ENCODE measurements at regions not wholly inside any gene's neighbourhood (a gene's known extent, or its start where the extent isn't known, plus 50 kb on each side); places are given as distances from the start of the nearest gene placed in this dataset.

GRCh38 chr4:57219431-57219830 is 109.2 kb upstream of the IGFBP7 start:
- in situ Hi-C loops (cut with HindIII; ENCODE audit: low sequenced_read_pairs), result no loop called here
- no peak for DNase-seq (ENCODE audit: low read depth, low spot score)
- no peak for TF ChIP-seq CTCF (IDR thresholded peaks at IDR 0.05; ENCODE audit: low read depth, low read length)
- H3K4me3 ChIP-seq (ENCODE audit: low read depth, low read length), result no peak overlapping the region

- no peak overlapping the region for H3K4me3 ChIP-seq (ENCODE audit: low read depth, low read length)
- TF ChIP-seq CTCF (IDR thresholded peaks at IDR 0.05; ENCODE audit: low read depth, low read length), result no peak
- DNase-seq (ENCODE audit: low read depth, low spot score), result no peak
- in situ Hi-C loops (cut with HindIII; ENCODE audit: low sequenced_read_pairs), result no loop called here
Measured at GRCh38 chr4:57214654-57215411, 104.6 kb upstream of the IGFBP7 start.

DNA sequence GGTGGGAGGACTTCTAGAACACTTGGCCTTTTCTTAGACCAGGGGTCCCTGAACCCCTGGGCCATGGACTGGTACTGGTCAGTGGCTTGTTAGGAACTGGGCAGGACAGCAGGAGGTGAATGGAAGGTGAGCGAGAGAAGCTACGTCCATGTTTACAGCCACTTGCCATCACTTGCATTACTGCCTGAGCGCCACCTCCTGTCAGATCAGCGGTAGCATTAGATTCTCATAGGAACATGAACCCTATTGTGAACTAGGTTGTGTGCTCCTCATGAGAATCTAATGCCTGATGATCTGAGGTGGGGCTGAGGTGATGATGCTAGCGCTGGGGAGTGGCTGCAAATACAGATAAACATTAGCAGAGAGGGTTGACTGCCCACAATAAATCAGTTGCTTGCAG is 100.9 kb upstream of the IGFBP7 start:
- no peak for DNase-seq (ENCODE audit: low read depth, low spot score)
- in situ Hi-C loops (cut with HindIII; ENCODE audit: low sequenced_read_pairs), result no loop called here
- H3K4me3 ChIP-seq (ENCODE audit: low read depth, low read length), result no peak overlapping the region
- no peak for TF ChIP-seq CTCF (IDR thresholded peaks at IDR 0.05; ENCODE audit: low read depth, low read length)

DNA sequence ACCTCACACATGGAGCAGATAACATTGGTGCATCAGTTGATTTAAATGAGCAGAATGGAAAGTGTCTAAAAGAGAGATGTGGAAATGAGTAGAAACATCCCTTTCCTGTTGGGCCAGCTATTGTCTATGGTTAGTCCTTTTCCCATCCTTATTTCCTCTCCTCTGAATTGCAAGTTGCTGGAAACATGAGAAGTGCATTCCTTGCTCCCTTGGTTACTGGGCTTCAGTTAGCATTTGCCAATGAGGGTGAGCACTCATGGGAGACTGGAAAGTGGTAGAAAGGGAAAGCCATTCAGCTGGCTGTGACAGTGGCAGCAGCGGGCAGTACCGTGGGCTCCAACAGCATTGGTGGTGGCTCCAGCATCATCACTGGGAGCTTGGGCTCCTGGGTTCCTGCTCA is 96.0 kb upstream of the IGFBP7 start:
- H3K4me3 ChIP-seq (ENCODE audit: low read depth, low read length), result no peak overlapping the region
- in situ Hi-C loops (cut with HindIII; ENCODE audit: low sequenced_read_pairs), result no loop called here
- no peak for TF ChIP-seq CTCF (IDR thresholded peaks at IDR 0.05; ENCODE audit: low read depth, low read length)
- no peak for DNase-seq (ENCODE audit: low read depth, low spot score)

DNA sequence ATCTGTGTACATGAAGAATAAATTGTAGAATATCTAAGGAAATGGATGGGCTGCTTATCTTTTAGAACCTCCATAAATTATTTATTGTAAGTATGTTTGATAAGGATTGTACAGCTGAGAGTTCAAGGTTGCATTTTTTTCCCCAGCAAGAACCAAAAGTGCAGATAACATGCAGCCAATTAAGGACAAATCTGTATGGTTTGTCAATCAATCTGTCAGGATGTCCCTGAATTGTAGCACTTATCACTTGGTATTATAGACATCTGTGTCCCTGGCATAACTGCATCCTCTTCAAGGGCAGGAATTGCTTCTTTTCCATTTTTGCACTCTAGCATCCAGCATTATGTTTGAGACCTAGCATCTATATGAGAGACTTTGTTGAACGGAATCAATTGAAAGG is 95.4 kb upstream of the IGFBP7 start:
- no peak for DNase-seq (ENCODE audit: low read depth, low spot score)
- TF ChIP-seq CTCF (IDR thresholded peaks at IDR 0.05; ENCODE audit: low read depth, low read length), result no peak
- H3K4me3 ChIP-seq (ENCODE audit: low read depth, low read length), result no peak overlapping the region
- in situ Hi-C loops (cut with HindIII; ENCODE audit: low sequenced_read_pairs), result no loop called here

DNA sequence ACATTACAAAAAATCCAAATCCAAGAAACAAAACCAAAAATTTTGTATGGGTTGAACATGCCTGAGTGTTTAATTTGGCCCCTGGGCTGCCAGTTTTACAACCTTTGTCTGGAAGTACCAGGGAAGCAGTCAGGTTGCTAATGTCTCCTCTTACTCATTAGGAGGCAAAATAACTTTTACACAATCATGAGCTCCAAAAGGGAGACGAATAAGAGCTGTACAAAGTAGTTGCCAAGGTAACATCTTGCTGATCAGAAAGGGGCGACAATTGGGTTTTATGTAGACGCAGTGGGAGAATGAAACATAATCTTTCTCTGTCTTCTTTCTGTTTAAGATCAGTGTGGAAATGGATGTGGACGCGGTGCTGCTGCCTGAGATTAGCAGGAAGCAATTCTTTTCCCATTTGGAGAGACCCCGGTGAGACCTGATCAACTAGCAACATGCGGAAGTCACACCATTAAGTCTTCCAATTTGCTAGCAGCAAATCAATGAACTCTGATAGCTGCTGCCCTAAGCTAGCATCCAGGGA is 90.7 kb upstream of the IGFBP7 start:
- in situ Hi-C loops (cut with HindIII; ENCODE audit: low sequenced_read_pairs), result no loop called here
- no peak for TF ChIP-seq CTCF (IDR thresholded peaks at IDR 0.05; ENCODE audit: low read depth, low read length)
- H3K4me3 ChIP-seq (ENCODE audit: low read depth, low read length), result no peak overlapping the region
- no peak for DNase-seq (ENCODE audit: low read depth, low spot score)
